K562 (cell line): ENCODE measurements at regions not wholly inside any gene's neighbourhood (a gene's known extent, or its start where the extent isn't known, plus 50 kb on each side); places are given as distances from the start of the nearest gene placed in this dataset.

Experiments
- ATAC-seq: fragments of 200-7000 bp; cut with Tn5 transposase; 3 replicates; pipeline ENCODE4 v1.9.1; 2020; ENCODE audit warnings: moderate library complexity
- BruUV-seq: library from RNA; stranded (reverse); fragments of 400-500 nt; replicated peaks from 2 replicates; lab custom pipeline; 2021; lab: Mats Ljungman, UMichigan
- CTCF ChIA-PET: fragments of 300-600 bp; formaldehyde crosslinking; extraction: SDS; loops from one replicate; lab custom pipeline; 2021; ENCODE audit warnings: low intra/inter-chr PET ratio; lab: Yijun Ruan, JAX
- POLR2A ChIA-PET: fragments of 300-600, 350-650 bp; sonication (Branson Sonifier 250); formaldehyde crosslinking; extraction: SDS; loops from one replicate; lab custom pipeline; 2021; ENCODE audit warnings: antibody characterized with exemption, inconsistent platforms; lab: Yijun Ruan, JAX
- DNase-seq, 4 experiments: peaks; one replicate each; pipeline versions ENCODE4 v3.0.0 to v3.0.0-alpha.2; 2011 to 2018; ENCODE audit warnings: low spot score in 3 of 4, mixed read lengths in 3 of 4; ENCODE audit errors: extremely low read depth in 1 of 4
- FAIRE-seq: peaks from 2 replicates; lab custom pipeline; 2011; peaks lifted over from hg19 to GRCh38; lab: Jason Lieb, UNC
- H2AFZ ChIP-seq: 2 replicates; pipeline ENCODE4 v1.6.0; 2011; ENCODE audit warnings: low read depth, low read length, control low read depth, inconsistent platforms
- H3K27ac ChIP-seq: fragments of 200-600 bp; 3 replicates; pipeline ENCODE4 v1.8.0; 2011; ENCODE audit warnings: low read depth, mild to moderate bottlenecking, control low read depth, inconsistent platforms, low read length, moderate library complexity, mixed read lengths; ENCODE audit errors: extremely low read depth
- H3K27me3 ChIP-seq, 2 experiments: fragments of 300-600 bp in 1 of 2; 2 replicates in 1 of 2; 3 replicates in 1 of 2; pipeline versions ENCODE4 v1.6.0 to v1.8.0; 2011; ENCODE audit warnings: inconsistent platforms in 2 of 2, low read length in 2 of 2, mild to moderate bottlenecking in 1 of 2, mixed read lengths in 1 of 2, moderate library complexity in 1 of 2; ENCODE audit not compliant: control insufficient read depth in 2 of 2, insufficient read depth in 2 of 2
- H3K36me3 ChIP-seq: fragments of 300-600 bp; 3 replicates; pipeline ENCODE4 v1.8.0; 2011; ENCODE audit warnings: mild to moderate bottlenecking, low read length, inconsistent platforms; ENCODE audit not compliant: control insufficient read depth, insufficient read depth
- H3K4me1 ChIP-seq, 2 experiments: fragments of 200-600 bp in 1 of 2; replicated peaks in 1 of 2; 2 replicates in 1 of 2; 3 replicates in 1 of 2; pipeline versions ENCODE4 v1.5.1 to v1.8.0; 2011; ENCODE audit warnings: inconsistent platforms in 2 of 2, low read length in 2 of 2, mild to moderate bottlenecking in 1 of 2, mixed read lengths in 1 of 2, moderate library complexity in 1 of 2; ENCODE audit not compliant: control insufficient read depth in 2 of 2, insufficient read depth in 2 of 2
- H3K4me2 ChIP-seq: 2 replicates; pipeline ENCODE4 v1.6.1; 2011; ENCODE audit warnings: low read length, control low read depth, inconsistent platforms, mixed read lengths; ENCODE audit not compliant: insufficient read depth
- H3K4me3 ChIP-seq: fragments of 200-600 bp; sonication (generic), shearing (Covaris generic); 2 replicates; pipeline ENCODE4 v1.5.1; 2016; ENCODE audit warnings: control low read depth, inconsistent platforms
- H3K79me2 ChIP-seq: fragments of 200-600 bp; 3 replicates; pipeline ENCODE4 v1.8.0; 2011; ENCODE audit warnings: low read length, inconsistent platforms; ENCODE audit not compliant: control insufficient read depth, insufficient read depth
- H3K9ac ChIP-seq, 2 experiments: 2 replicates each; pipeline versions ENCODE4 v1.6.0 to v1.6.1; 2011; ENCODE audit warnings: low read depth in 2 of 2, low read length in 2 of 2, control low read depth in 1 of 2, inconsistent platforms in 1 of 2, mild to moderate bottlenecking in 1 of 2, mixed read lengths in 1 of 2; ENCODE audit not compliant: insufficient read depth in 1 of 2
- H3K9me1 ChIP-seq: one replicate; pipeline ENCODE4 v1.6.0; 2011; ENCODE audit warnings: inconsistent platforms, mild to moderate bottlenecking, low read length, moderate library complexity; ENCODE audit not compliant: control insufficient read depth, insufficient read depth
- H3K9me3 ChIP-seq: replicated peaks from 2 replicates; pipeline ENCODE4 v1.5.1; 2011; ENCODE audit warnings: low read depth, low read length, inconsistent platforms; ENCODE audit not compliant: control insufficient read depth, insufficient read depth
- H4K20me1 ChIP-seq: replicated peaks from 2 replicates; pipeline ENCODE4 v1.6.1; 2011; ENCODE audit warnings: low read length, inconsistent platforms, mixed read lengths; ENCODE audit not compliant: control insufficient read depth, insufficient read depth
- NR2C2 ChIP-seq, 2 experiments: fragments of 200-800 bp in 1 of 2; sonication (Bioruptor generic) in 1 of 2; sonication (generic) in 1 of 2; formaldehyde crosslinking in 1 of 2; IDR thresholded peaks; 2 replicates each; pipeline versions ENCODE4 v1.6.1 to v1.8.0; 2016 to 2022; ENCODE audit warnings: mild to moderate bottlenecking in 1 of 2, missing compliant biosample characterization in 1 of 2, missing genetic modification characterization in 1 of 2, missing genetic modification reagents in 1 of 2
- RBM25 ChIP-seq: fragments of 200-400 bp; formaldehyde crosslinking; IDR thresholded peaks from 2 replicates; pipeline ENCODE4 v1.6.1; 2018; ENCODE audit warnings: low read length, low read depth, moderate library complexity; ENCODE audit not compliant: severe bottlenecking
- RFX1 ChIP-seq: fragments of 450-650 bp; IDR thresholded peaks from 2 replicates; pipeline ENCODE4 v1.6.1; 2016; ENCODE audit warnings: mild to moderate bottlenecking, moderate library complexity
- WGBS: fragments of 100-300 bp; shearing (Covaris generic); methylation state at CpG from one replicate; pipeline ENCODE4 v1.1.6; 2016; ENCODE audit warnings: low coverage, mixed read lengths; ENCODE audit not compliant: insufficient coverage; ENCODE audit errors: missing lambda C conversion rate; 5-methylcytosine and 5-hydroxymethylcytosine counted together
- in situ Hi-C: fragments of 300-500 bp; cut with MboI; formaldehyde crosslinking; loops from 4 replicates; pipeline ENCODE4 v1.15.0; 2018; ENCODE audit warnings: inconsistent platforms, mixed read lengths
- intact Hi-C: fragments of 100-400 bp; cut with micrococcal nuclease; formaldehyde crosslinking; loops from 2 replicates; pipeline ENCODE4 v1.14.2; 2022
- TF ChIP-seq, protein P1 (sequence below), 2 experiments: fragments of 450-650 bp; IDR thresholded peaks; 2 replicates each; pipeline ENCODE4 v1.6.1; 2016

DNA sequence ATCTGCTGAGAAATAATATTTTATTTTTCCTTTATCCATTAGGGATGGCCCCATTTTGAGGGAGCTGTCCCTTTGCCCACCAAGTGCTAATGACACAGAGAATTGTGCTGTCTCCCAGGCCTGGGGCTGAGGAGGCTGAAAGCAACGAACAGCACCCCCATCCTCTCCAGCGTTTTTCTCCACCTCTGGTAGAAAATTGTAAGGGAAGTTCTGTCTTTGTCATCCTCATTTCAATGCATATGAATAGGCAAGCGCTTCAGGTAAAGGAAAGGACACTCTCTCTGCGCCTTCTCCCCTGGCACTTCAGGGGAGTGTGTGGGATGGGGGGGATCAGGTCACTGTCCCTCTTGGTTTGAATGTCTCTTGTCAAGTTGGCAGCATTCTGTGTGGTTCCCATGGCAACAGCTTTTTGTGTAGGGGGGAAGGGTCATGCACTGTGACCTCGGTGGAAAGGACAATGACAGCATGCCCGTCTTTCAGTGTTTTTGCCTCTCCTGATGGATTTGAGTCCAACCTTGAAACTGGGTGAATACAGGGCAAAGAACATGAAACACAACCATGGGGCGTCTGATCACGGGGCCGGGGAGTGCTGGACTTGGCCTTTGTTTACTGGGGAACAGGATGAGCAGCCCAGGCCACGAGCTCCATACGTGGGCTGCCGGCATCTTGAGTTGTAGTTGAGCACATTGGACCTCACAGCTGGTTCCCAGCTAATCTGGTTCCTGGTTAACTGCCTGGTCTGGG lies 230.2 kb downstream of the VRK1 start:
- Histone ChIP-seq H3K4me3 (no peak overlapping the region), H3K4me2 (no peak overlapping the region), H3K4me1 (no peaks in the 10 kb centered on the region), H3K9me1 (no peaks in the 10 kb centered on the region), H3K27ac (no peak overlapping the region), H3K9ac (no peak overlapping the region), H2AFZ (no peak overlapping the region), H3K79me2 (no peaks in the 10 kb centered on the region), H3K27me3 (peaks cover 20 to 29% of the 10 kb centered on the region in 2 experiments), H4K20me1 (no peaks in the 10 kb centered on the region), H3K36me3 (no peaks in the 10 kb centered on the region), H3K9me3 (no peaks in the 10 kb centered on the region)
- intact Hi-C loops = no loop called here
- no peak for DNase-seq
- in situ Hi-C loops = no loop called here
- TF ChIP-seq RFX1 = peak; percentile 71
- TF ChIP-seq RBM25 = no peak
- TF ChIP-seq, protein P1, sequence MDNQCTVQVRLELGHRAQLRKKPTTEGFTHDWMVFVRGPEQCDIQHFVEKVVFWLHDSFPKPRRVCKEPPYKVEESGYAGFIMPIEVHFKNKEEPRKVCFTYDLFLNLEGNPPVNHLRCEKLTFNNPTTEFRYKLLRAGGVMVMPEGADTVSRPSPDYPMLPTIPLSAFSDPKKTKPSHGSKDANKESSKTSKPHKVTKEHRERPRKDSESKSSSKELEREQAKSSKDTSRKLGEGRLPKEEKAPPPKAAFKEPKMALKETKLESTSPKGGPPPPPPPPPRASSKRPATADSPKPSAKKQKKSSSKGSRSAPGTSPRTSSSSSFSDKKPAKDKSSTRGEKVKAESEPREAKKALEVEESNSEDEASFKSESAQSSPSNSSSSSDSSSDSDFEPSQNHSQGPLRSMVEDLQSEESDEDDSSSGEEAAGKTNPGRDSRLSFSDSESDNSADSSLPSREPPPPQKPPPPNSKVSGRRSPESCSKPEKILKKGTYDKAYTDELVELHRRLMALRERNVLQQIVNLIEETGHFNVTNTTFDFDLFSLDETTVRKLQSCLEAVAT (IDR thresholded peaks at IDR 0.05) = no peak
- no peak for TF ChIP-seq NR2C2 (CRISPR knock-in tag; IDR thresholded peaks at IDR 0.05)
- TF ChIP-seq NR2C2 (tag; IDR thresholded peaks at IDR 0.05) = peak; percentile 35; the same call in 1 of the 2 replicates
- no TSS peak for BruUV-seq
- no peak for ATAC-seq
- ChIA-PET CTCF (no interaction called here), POLR2A (no interaction called here)
- FAIRE-seq = no peak
- WGBS = 3% methylated on average over 11 of the region's 12 CpGs
